ENCODE measurements at regions not wholly inside any gene's neighbourhood (a gene's known extent, or its start where the extent isn't known, plus 50 kb on each side); places are given as distances from the start of the nearest gene placed in this dataset.

GRCh38 chr14:29350496-29350895 is 577.2 kb downstream of the PRKD1 start:
- no peak for TF ChIP-seq POLR2A (IDR thresholded peaks at IDR 0.05)
- no peak for TF ChIP-seq CTCF (IDR thresholded peaks at IDR 0.05)
- TF ChIP-seq POLR2AphosphoS5 (IDR thresholded peaks at IDR 0.05), result no peak
- TF ChIP-seq EP300 (IDR thresholded peaks at IDR 0.05), result no peak
